ENCODE measurements at regions not wholly inside any gene's neighbourhood (a gene's known extent, or its start where the extent isn't known, plus 50 kb on each side); places are given as distances from the start of the nearest gene placed in this dataset.

GRCh38 chr2:220159738-220160137 is 532.3 kb downstream of the SLC4A3 start:
- Histone ChIP-seq H3K4me1 (ENCODE audit: insufficient read depth, low read length) (no peaks in the 10 kb centered on the region), H3K79me2 (ENCODE audit: low read length) (no peaks in the 10 kb centered on the region), H4K20me1 (ENCODE audit: low read length) (no peaks in the 10 kb centered on the region), H2AFZ (ENCODE audit: low read length) (no peak overlapping the region), H3K27me3 (ENCODE audit: low read length) (no peaks in the 10 kb centered on the region), H3F3A (ENCODE audit: low read length, unreplicated experiment) (no peaks in the 10 kb centered on the region), H3K27ac (ENCODE audit: low read length) (no peak overlapping the region), H3K4me3 (ENCODE audit: low read length) (no peak overlapping the region), H3K9me3 (ENCODE audit: low read length) (no peaks in the 10 kb centered on the region), H3K9me2 (replicated peaks; ENCODE audit: low read length) (no peaks in the 10 kb centered on the region), H3K4me2 (ENCODE audit: low read length) (no peak overlapping the region), H3K9ac (ENCODE audit: low read length) (no peak overlapping the region), H3K36me3 (ENCODE audit: low read depth, low read length) (no peaks in the 10 kb centered on the region)
- BruUV-seq (replicated peaks), result no TSS peak
- intact Hi-C loops (cut with micrococcal nuclease), result no loop called here
- CTCF ChIA-PET, result no interaction called here
- POLR2A ChIA-PET (ENCODE audit: unreplicated experiment), result no interaction called here
- ATAC-seq (no peak), DNase-seq (no peak)
- TF ChIP-seq EZH2phosphoT487 (IDR thresholded peaks at IDR 0.05; ENCODE audit: borderline replicate concordance, low read length) (no peak), EZH2 (IDR thresholded peaks at IDR 0.05; ENCODE audit: low read length, unreplicated experiment) (no peak)
- TF ChIP-seq, protein P1, sequence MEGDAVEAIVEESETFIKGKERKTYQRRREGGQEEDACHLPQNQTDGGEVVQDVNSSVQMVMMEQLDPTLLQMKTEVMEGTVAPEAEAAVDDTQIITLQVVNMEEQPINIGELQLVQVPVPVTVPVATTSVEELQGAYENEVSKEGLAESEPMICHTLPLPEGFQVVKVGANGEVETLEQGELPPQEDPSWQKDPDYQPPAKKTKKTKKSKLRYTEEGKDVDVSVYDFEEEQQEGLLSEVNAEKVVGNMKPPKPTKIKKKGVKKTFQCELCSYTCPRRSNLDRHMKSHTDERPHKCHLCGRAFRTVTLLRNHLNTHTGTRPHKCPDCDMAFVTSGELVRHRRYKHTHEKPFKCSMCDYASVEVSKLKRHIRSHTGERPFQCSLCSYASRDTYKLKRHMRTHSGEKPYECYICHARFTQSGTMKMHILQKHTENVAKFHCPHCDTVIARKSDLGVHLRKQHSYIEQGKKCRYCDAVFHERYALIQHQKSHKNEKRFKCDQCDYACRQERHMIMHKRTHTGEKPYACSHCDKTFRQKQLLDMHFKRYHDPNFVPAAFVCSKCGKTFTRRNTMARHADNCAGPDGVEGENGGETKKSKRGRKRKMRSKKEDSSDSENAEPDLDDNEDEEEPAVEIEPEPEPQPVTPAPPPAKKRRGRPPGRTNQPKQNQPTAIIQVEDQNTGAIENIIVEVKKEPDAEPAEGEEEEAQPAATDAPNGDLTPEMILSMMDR (conservative IDR thresholded peaks at IDR 0.05; ENCODE audit: low read depth, low read length), result no peak

- Histone ChIP-seq H3K4me1 (ENCODE audit: insufficient read depth, low read length) (no peaks in the 10 kb centered on the region), H3F3A (ENCODE audit: low read length, unreplicated experiment) (no peaks in the 10 kb centered on the region), H3K4me3 (ENCODE audit: low read length) (no peak overlapping the region), H3K36me3 (ENCODE audit: low read depth, low read length) (no peaks in the 10 kb centered on the region), H3K9me2 (replicated peaks; ENCODE audit: low read length) (no peaks in the 10 kb centered on the region), H3K4me2 (ENCODE audit: low read length) (no peak overlapping the region), H3K79me2 (ENCODE audit: low read length) (no peaks in the 10 kb centered on the region), H3K9me3 (ENCODE audit: low read length) (no peaks in the 10 kb centered on the region), H2AFZ (ENCODE audit: low read length) (no peak overlapping the region), H3K27ac (ENCODE audit: low read length) (no peak overlapping the region), H3K27me3 (ENCODE audit: low read length) (no peaks in the 10 kb centered on the region), H4K20me1 (ENCODE audit: low read length) (no peaks in the 10 kb centered on the region), H3K9ac (ENCODE audit: low read length) (no peak overlapping the region)
- ATAC-seq (no peak), DNase-seq (peak; percentile 44)
- CTCF ChIA-PET, result no interaction called here
- intact Hi-C loops (cut with micrococcal nuclease), result no loop called here
- POLR2A ChIA-PET (ENCODE audit: unreplicated experiment), result no interaction called here
- TF ChIP-seq EZH2phosphoT487 (IDR thresholded peaks at IDR 0.05; ENCODE audit: borderline replicate concordance, low read length), result no peak
- TF ChIP-seq EZH2 (IDR thresholded peaks at IDR 0.05; ENCODE audit: low read length, unreplicated experiment), result no peak
- TF ChIP-seq, protein P1 (conservative IDR thresholded peaks at IDR 0.05; ENCODE audit: low read depth, low read length), result no peak
- no TSS peak for BruUV-seq (replicated peaks)
Measured at GRCh38 chr2:220162320-220162719, 534.9 kb downstream of the SLC4A3 start.

DNA sequence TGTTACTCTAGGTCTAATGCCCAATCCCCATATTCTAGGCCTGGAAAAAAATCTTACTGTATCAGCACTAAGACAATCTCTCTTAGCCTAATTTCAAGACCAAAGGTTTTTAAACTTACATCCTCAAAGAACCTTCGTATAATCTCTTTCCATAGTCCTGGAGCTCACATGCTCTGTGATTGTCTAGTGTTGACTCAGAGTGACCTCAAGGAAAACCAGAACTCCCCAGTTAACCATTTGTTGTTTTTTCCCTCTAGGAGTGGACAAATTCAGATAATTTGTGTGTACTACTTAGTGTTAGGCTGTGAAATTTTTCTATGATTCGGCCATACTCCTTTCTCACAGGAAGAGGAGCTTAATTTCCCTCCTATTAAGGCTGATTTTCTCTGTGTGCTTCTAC is 536.1 kb downstream of the SLC4A3 start:
- CTCF ChIA-PET, result no interaction called here
- Histone ChIP-seq H3F3A (ENCODE audit: low read length, unreplicated experiment) (no peaks in the 10 kb centered on the region), H2AFZ (ENCODE audit: low read length) (no peak overlapping the region; the same call in 1 of the 2 replicates), H4K20me1 (ENCODE audit: low read length) (no peaks in the 10 kb centered on the region), H3K27ac (ENCODE audit: low read length) (no peak overlapping the region), H3K36me3 (ENCODE audit: low read depth, low read length) (no peaks in the 10 kb centered on the region), H3K4me3 (ENCODE audit: low read length) (no peak overlapping the region), H3K27me3 (ENCODE audit: low read length) (no peaks in the 10 kb centered on the region), H3K4me2 (ENCODE audit: low read length) (no peak overlapping the region), H3K9ac (ENCODE audit: low read length) (no peak overlapping the region), H3K9me3 (ENCODE audit: low read length) (no peaks in the 10 kb centered on the region), H3K4me1 (ENCODE audit: insufficient read depth, low read length) (peaks cover 10% of the 10 kb centered on the region), H3K79me2 (ENCODE audit: low read length) (no peaks in the 10 kb centered on the region), H3K9me2 (replicated peaks; ENCODE audit: low read length) (no peaks in the 10 kb centered on the region)
- DNase-seq (peak; percentile 13), ATAC-seq (no peak)
- BruUV-seq (replicated peaks), result no TSS peak
- intact Hi-C loops (cut with micrococcal nuclease), result no loop called here
- no peak for TF ChIP-seq EZH2phosphoT487 (IDR thresholded peaks at IDR 0.05; ENCODE audit: borderline replicate concordance, low read length)
- TF ChIP-seq, protein P1 (conservative IDR thresholded peaks at IDR 0.05; ENCODE audit: low read depth, low read length), result no peak
- no peak for TF ChIP-seq EZH2 (IDR thresholded peaks at IDR 0.05; ENCODE audit: low read length, unreplicated experiment)
- POLR2A ChIA-PET (ENCODE audit: unreplicated experiment), result no interaction called here
